ENCODE measurements at regions not wholly inside any gene's neighbourhood (a gene's known extent, or its start where the extent isn't known, plus 50 kb on each side); places are given as distances from the start of the nearest gene placed in this dataset.

DNA sequence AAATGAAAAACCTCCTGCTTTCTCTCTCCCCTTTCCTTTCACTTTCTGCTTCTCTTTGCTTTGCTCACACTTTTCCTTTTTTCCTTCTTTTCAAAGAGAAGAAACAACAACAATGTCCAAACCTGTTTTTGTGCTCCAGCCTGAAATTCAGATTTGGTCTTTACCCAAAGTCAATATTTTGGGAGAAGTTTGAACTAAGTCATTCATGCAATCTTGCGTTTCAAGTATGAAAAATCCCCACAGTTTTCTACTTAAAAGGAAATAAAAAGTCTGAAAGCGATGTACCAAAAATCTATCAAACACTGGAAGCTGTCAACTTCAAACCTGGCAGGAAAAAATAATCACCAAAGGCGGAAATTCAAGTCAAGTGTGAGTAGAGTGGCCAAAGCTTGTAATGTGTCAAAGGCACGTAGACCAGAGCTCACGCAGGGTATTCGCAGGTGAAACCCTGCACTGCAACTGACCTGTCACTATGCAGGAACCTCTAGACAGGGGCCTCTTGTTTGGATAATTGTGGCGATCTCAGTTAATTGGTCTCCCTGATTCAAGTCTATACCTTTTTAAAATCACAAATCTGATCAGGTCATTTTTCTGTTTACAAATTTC, 118.8 kb upstream of the GALNT15 start:
- Histone ChIP-seq H3K4me1 (peaks cover 37% of the 10 kb centered on the region), H3K4me3 (no peak overlapping the region), H3K27ac (replicated peaks) (peak overlapping the region; percentile 73), H3K9me3 (replicated peaks) (no peaks in the 10 kb centered on the region), H3K36me3 (no peaks in the 10 kb centered on the region), H3K27me3 (ENCODE audit: low read depth) (no peaks in the 10 kb centered on the region)
- DNase-seq, result no peak
- intact Hi-C loops (cut with micrococcal nuclease), result no loop called here
- TF ChIP-seq, protein P1, sequence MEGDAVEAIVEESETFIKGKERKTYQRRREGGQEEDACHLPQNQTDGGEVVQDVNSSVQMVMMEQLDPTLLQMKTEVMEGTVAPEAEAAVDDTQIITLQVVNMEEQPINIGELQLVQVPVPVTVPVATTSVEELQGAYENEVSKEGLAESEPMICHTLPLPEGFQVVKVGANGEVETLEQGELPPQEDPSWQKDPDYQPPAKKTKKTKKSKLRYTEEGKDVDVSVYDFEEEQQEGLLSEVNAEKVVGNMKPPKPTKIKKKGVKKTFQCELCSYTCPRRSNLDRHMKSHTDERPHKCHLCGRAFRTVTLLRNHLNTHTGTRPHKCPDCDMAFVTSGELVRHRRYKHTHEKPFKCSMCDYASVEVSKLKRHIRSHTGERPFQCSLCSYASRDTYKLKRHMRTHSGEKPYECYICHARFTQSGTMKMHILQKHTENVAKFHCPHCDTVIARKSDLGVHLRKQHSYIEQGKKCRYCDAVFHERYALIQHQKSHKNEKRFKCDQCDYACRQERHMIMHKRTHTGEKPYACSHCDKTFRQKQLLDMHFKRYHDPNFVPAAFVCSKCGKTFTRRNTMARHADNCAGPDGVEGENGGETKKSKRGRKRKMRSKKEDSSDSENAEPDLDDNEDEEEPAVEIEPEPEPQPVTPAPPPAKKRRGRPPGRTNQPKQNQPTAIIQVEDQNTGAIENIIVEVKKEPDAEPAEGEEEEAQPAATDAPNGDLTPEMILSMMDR (IDR thresholded peaks at IDR 0.05; ENCODE audit: borderline replicate concordance), result no peak

DNA sequence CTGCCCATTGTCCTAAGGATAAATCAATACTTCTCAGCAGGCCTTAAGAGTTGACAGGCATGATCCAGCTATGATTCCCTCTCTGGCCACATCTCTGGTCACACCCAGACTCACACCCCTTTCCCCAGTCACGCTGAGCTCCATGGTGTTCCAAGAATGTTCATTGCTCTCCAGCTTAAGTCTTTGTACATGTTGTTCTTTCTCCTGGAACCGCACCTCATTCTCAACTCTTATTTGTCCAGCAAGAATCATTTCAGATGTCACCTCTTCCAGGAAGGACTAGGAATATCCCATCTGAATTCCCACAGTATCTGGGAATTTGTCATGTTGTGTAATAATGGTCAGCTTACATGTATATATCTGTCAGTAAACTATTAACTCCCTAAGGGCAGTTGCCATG, 118.3 kb upstream of the GALNT15 start:
- peak overlapping the region; percentile 73 for H3K27ac ChIP-seq (replicated peaks)
- intact Hi-C loops (cut with micrococcal nuclease), result no loop called here
- H3K4me1 ChIP-seq, result peaks cover 40% of the 10 kb centered on the region
- no peak overlapping the region for H3K4me3 ChIP-seq
- no peak for DNase-seq
- no peaks in the 10 kb centered on the region for H3K36me3 ChIP-seq
- H3K9me3 ChIP-seq (replicated peaks), result no peaks in the 10 kb centered on the region
- no peaks in the 10 kb centered on the region for H3K27me3 ChIP-seq (ENCODE audit: low read depth)
- TF ChIP-seq, protein P1 (IDR thresholded peaks at IDR 0.05; ENCODE audit: borderline replicate concordance), result no peak

DNA sequence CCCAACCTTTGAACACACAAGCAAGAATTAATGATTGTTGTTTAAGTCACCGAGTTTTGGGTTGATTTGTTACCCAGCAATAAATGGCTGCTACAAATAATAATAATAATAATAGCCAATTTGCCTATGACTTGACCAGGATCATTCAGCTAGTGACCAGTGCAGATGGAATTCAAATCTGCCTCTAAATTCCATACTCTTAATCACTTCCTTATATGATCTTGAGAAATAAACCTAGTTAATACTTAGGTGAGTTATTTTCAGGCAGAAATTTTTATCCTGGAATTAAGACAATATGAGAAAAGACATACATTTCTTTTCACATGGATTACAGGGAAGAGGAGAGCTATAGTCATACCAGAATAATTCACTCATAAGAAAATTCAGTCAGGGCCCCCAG, 116.0 kb upstream of the GALNT15 start:
- peaks cover 42% of the 10 kb centered on the region for H3K4me1 ChIP-seq
- intact Hi-C loops (cut with micrococcal nuclease), result no loop called here
- TF ChIP-seq, protein P1 (IDR thresholded peaks at IDR 0.05; ENCODE audit: borderline replicate concordance), result no peak

DNA sequence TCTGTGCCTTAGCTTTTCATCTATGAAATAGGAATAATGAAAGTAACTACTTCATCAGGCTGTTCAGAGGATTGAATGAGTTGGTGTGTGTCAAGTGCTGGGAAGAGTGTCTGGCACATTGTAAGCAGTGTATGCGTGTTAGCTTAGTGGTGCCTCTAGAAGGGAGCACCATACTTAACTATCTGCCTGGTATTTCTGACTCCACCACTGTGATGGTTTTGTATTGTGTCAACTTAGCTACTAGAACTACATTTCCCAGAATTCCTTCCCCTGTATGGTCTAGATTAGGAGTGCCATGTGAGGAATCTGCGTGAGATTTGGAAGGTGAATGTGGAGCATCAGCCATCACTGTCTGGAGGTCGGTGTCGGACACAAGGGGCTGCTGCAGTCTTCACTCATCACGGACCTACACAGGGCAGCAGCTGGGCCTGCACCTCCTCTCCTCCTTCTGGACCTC, 115.4 kb upstream of the GALNT15 start:
- intact Hi-C loops (cut with micrococcal nuclease), result no loop called here

More for the DNA sequence above, 116.0 kb upstream of the GALNT15 start:
- H3K4me3 ChIP-seq, result no peak overlapping the region
- no peaks in the 10 kb centered on the region for H3K9me3 ChIP-seq (replicated peaks)
- H3K36me3 ChIP-seq, result no peaks in the 10 kb centered on the region
- H3K27ac ChIP-seq (replicated peaks), result peak overlapping the region; percentile 85
- DNase-seq, result no peak
- H3K27me3 ChIP-seq (ENCODE audit: low read depth), result no peaks in the 10 kb centered on the region

DNA sequence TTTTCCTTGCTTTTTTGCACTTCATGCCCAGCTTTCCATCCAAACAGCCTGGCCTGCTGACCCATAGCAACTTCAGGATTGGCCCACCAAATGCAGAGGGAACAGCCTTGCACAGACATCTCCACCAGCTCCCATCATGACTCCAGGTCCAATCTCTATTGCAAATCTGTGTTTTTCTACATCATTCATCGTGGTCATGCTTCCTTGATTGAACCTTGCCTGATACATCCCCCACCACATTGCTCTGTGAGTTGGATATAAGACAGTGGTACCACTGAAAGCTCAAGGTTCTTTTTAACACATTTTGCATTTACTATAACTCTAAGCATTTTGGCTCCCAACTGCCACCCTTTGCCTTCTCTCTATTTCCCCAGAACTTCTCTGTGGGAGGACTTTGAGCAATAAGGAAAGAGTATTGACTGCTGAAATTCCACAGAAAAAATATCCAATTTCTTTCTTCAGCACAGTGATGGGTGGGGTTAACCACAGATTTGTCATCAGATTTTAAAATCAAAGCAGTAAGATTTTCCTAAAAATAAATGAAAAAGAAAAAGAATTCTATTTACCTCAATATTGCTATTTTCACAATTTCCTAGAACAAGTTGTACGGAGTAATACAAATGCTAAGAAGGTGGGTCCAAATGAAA, 114.6 kb upstream of the GALNT15 start:
- no peaks in the 10 kb centered on the region for H3K9me3 ChIP-seq (replicated peaks)
- no peak for DNase-seq
- H3K36me3 ChIP-seq, result no peaks in the 10 kb centered on the region
- no peak overlapping the region for H3K4me3 ChIP-seq
- peaks cover 49% of the 10 kb centered on the region for H3K4me1 ChIP-seq
- intact Hi-C loops (cut with micrococcal nuclease), result no loop called here
- TF ChIP-seq, protein P1 (IDR thresholded peaks at IDR 0.05; ENCODE audit: borderline replicate concordance), result no peak
- H3K27me3 ChIP-seq (ENCODE audit: low read depth), result no peaks in the 10 kb centered on the region
- peak overlapping the region; percentile 85 for H3K27ac ChIP-seq (replicated peaks)

More for the DNA sequence above, 115.4 kb upstream of the GALNT15 start:
- Histone ChIP-seq H3K27ac (replicated peaks) (peak overlapping the region; percentile 85), H3K36me3 (no peaks in the 10 kb centered on the region), H3K4me3 (no peak overlapping the region), H3K9me3 (replicated peaks) (no peaks in the 10 kb centered on the region), H3K27me3 (ENCODE audit: low read depth) (no peaks in the 10 kb centered on the region), H3K4me1 (peaks cover 44% of the 10 kb centered on the region)
- no peak for DNase-seq
- TF ChIP-seq, protein P1 (IDR thresholded peaks at IDR 0.05; ENCODE audit: borderline replicate concordance), result no peak
